ENCODE measurements at regions not wholly inside any gene's neighbourhood (a gene's known extent, or its start where the extent isn't known, plus 50 kb on each side); places are given as distances from the start of the nearest gene placed in this dataset.
"Not testable (repeated sequence)": the region's sequence is repeated elsewhere in the genome, so short reads cannot be mapped to it uniquely, and the experiment has no call there.

- DNase-seq, result not testable (repeated sequence)
Measured at GRCh38 chr14:105623178-105623577, 96.8 kb downstream of the TMEM121 start.

DNA sequence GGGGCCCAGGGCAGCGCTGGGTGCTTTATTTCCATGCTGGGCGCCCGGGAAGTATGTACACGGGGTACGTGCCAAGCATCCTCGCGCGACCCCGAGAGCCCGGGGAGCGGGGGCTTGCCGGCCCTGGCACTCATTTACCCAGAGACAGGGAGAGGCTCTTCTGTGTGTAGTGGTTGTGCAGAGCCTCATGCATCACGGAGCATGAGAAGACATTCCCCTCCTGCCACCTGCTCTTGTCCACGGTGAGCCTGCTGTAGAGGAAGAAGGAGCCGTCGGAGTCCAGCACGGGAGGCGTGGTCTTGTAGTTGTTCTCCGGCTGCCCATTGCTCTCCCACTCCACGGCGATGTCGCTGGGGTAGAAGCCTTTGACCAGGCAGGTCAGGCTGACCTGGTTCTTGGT, 98.0 kb downstream of the TMEM121 start:
- not testable (repeated sequence) for DNase-seq

DNA sequence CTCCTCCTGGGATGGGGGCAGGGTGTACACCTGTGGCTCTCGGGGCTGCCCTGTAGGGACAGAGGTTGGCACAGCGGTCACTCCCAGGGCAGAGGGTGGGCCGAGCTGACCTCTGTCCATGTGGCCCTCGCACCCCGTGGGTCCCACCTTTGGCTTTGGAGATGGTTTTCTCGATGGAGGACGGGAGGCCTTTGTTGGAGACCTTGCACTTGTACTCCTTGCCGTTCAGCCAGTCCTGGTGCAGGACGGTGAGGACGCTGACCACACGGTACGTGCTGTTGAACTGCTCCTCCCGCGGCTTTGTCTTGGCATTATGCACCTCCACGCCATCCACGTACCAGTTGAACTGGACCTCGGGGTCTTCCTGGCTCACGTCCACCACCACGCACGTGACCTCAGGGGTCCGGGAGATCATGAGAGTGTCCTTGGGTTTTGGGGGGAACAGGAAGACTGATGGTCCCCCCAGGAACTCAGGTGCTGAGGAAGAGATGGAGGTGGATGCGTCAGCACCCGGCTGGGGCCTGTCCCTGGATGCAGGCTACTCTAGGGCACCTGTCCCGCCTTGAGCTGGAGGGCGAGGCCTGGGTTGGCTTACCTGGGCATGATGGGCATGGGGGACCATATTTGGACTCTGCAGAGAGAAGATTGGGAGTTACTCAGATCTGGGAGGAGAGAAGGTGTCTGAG, 98.5 kb downstream of the TMEM121 start:
- not testable (repeated sequence) for DNase-seq

- DNase-seq, result not testable (repeated sequence)
Measured at GRCh38 chr14:105625448-105625847, 99.1 kb downstream of the TMEM121 start.

DNA sequence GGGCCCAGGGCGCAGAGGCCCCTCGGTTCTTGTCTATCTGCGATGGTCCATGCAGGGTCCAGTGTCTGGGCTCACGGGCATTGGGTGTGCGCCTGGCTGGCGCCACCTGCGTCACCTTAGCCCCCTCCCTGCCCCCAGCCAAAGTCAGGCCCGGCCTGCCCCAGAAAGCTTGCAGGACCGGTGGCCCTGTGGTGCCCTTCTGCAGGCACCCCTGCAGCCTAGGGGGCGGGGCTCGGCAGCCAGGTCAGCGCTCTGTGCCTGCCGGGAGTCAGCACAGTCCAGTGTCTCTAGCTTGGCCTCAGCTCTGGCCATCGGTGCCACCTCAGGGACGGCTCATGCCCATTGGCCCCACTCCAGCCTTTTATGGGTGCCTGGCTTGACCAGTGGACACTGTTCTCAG, 99.7 kb downstream of the TMEM121 start:
- DNase-seq, result not testable (repeated sequence)

- not testable (repeated sequence) for DNase-seq
Measured at GRCh38 chr14:105626651-105627050, 100.3 kb downstream of the TMEM121 start.

DNA sequence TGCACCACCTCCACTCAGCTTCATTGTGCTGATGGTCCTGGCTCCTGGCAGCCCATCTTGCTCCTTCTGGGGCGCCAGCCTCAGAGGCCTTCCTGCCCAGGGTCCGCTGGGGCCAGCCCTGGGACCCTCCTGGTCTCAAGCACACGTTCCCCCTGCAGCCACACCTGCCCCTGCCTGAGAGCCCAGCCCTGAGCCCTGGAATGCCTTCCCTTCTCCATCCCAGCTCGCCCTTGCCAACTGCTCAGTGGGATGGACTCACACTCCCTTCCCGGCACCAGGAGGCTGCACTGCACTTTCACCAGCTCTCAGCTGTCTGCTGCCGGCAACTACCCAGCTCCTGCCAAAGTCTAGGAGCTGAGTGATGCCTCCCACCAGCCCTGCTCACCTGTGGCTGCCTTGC, 100.9 kb downstream of the TMEM121 start:
- DNase-seq, result not testable (repeated sequence)

DNA sequence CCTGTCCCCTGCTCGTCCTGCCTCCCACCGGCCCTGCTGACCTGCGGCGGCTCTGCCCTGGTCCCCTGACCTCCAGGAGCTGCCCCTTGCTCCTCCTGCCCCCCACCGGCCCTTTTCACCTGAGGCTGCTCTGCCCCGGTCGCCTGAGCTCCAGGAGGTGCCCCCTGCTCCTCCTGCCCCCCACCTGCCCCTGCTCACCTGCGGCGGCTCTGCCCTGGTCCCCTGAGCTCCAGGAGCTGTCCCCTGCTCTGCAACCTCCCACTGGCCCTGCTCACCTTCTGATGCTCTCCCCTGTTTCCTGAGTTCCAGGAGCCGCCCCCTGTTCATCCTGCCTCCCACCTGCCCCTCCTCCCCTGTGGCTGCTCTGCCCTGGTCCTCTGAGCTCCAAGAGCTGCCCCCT, 101.3 kb downstream of the TMEM121 start:
- no peak for DNase-seq

DNA sequence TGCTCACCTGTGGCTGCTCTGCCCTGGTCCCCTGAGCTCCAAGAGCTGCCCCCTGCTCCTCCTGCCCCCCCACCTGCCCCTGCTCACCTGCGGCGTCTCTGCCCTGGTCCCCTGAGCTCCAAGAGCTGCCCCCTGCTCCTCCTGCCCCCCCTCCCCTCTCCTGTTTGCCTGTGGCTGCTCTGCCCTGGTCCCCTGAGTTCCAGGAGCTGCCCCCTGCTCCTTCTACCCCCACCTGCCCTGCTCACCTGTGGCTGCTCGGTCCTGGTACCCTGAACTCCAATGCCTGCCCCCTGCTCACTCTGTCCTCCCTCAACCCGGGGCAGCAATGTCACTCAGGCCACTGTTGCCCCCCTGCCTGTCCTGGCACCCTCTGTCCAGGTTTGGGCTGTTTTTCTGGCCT, 101.7 kb downstream of the TMEM121 start:
- not testable (repeated sequence) for DNase-seq

DNA sequence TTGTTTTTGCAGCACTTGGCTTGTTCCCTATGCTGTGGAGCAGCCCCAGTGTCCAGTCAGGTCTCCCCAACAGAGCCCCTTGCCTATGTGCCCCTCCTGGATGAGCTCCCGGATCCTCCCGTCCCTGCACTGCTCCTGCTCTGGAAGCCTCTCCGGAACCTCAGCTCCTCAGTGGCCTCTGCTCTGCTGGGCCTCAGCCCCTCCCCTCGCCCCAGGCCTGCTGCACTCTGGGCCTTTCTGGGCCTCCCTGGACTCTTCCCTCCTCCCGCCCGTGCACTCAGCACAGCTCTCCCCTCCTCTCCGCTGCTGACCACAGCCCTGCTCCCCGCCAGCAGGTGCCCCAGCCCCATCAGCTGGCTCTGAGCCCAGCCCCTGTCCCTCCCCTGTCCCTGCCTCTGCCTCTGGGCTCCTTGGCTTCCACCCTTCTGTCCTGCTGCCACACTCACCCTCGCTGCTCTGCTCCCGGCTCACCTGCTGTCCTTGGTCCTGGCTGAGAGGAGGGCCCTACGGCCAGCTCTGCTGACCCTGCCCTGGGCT, 102.2 kb downstream of the TMEM121 start:
- not testable (repeated sequence) for DNase-seq

- DNase-seq, result not testable (repeated sequence)
Measured at GRCh38 chr14:105629091-105629885, 102.9 kb downstream of the TMEM121 start.

DNA sequence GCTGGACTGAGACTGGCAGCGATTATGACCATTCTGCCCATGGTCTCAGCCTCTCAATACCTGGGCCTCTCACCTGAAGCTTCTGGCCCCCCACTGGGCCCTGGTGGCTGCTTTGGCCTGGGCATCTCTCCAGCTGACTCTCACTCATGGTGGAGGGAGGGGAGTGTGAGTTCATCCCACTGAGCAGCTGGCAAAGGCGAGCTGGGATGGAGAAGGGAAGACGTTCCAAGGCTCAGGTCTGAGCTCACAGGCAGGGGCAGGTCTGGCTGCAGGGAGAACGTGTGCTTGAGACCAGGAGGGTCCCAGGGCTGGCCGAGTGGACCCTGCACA, 103.5 kb downstream of the TMEM121 start:
- DNase-seq, result no peak

GRCh38 chr14:105630293-105630934, 104.0 kb downstream of the TMEM121 start:
- DNase-seq, result not testable (repeated sequence)

- not testable (repeated sequence) for DNase-seq
Measured at GRCh38 chr14:105630935-105631779, 104.8 kb downstream of the TMEM121 start.

- no peak for DNase-seq
Measured at GRCh38 chr14:105632010-105632409, 105.6 kb downstream of the TMEM121 start.

- not testable (repeated sequence) for DNase-seq
Measured at GRCh38 chr14:105633596-105633995, 107.2 kb downstream of the TMEM121 start.

- no peak for DNase-seq
Measured at GRCh38 chr14:105635560-105635959, 109.2 kb downstream of the TMEM121 start.

DNA sequence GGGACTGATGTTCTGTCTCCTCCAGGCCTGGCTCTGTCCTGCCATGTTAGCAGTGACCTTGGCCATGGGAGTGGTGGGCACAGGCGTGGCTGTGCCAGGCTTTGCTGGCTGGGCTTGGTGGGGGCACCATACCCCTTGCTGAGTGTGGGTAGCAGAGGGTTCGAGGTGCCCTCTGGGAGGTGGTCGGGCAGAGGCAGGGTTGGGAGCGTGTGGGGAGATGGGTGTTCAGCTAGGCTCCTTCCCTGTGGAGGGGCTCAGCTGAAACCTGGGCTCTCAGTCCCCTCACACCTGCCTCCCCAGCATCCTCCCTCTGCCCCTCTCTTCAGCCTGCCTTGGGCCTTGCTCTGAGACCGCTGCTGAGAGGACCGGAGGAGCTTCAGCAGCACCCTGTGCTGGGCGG, 109.6 kb downstream of the TMEM121 start:
- not testable (repeated sequence) for DNase-seq

- DNase-seq, result no peak
Measured at GRCh38 chr14:105636935-105637334, 110.6 kb downstream of the TMEM121 start.

DNA sequence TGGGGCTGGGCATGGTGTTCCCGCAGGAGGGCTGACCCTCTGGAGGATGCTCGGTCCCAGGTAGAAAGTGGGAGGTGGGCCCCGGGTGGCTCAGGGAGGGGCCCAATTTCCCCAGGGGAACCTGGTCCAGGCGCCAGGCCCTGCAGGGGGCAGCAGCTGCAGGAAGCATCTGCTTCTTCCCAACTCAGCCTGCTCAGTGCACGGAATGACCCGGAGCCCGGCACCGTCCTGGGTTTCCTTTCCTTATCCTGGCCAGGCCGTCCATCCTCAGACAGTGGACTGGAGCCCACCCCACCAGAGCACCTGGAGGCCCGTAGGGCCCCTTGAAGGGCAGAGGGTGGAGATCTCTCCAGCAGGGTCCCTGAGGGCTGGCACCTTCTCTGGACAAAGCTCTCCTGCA, 111.0 kb downstream of the TMEM121 start:
- DNase-seq, result not testable (repeated sequence)

GRCh38 chr14:105639969-105640931, 113.9 kb downstream of the TMEM121 start:
- not testable (repeated sequence) for DNase-seq
